Ishikawa (cell line): ENCODE measurements at regions not wholly inside any gene's neighbourhood (a gene's known extent, or its start where the extent isn't known, plus 50 kb on each side); places are given as distances from the start of the nearest gene placed in this dataset.

Experiments
- CEBPB ChIP-seq: IDR thresholded peaks from 2 replicates; pipeline ENCODE4 v1.6.1; 2012
- CREB1 ChIP-seq: IDR thresholded peaks from 2 replicates; pipeline ENCODE4 v1.6.1; 2012; ENCODE audit warnings: low read depth
- EGR1 ChIP-seq: IDR thresholded peaks from 2 replicates; pipeline ENCODE4 v1.6.1; 2012
- EP300 ChIP-seq: IDR thresholded peaks from 2 replicates; pipeline ENCODE4 v1.6.1; 2012; ENCODE audit warnings: borderline replicate concordance
- FOXM1 ChIP-seq: IDR thresholded peaks from 2 replicates; pipeline ENCODE4 v1.6.1; 2012; ENCODE audit warnings: low read depth, borderline replicate concordance
- MAX ChIP-seq: IDR thresholded peaks from 2 replicates; pipeline ENCODE4 v1.6.1; 2012
- NFIC ChIP-seq: IDR thresholded peaks from 2 replicates; pipeline ENCODE4 v1.6.1; 2012
- RAD21 ChIP-seq: IDR thresholded peaks from 2 replicates; pipeline ENCODE4 v1.6.1; 2012; ENCODE audit warnings: low read depth
- TAF1 ChIP-seq: IDR thresholded peaks from 2 replicates; pipeline ENCODE4 v1.6.1; 2012; ENCODE audit warnings: low read depth, mild to moderate bottlenecking
- TCF12 ChIP-seq: IDR thresholded peaks from 2 replicates; pipeline ENCODE4 v1.6.1; 2012; ENCODE audit warnings: low read depth
- TEAD4 ChIP-seq: IDR thresholded peaks from 2 replicates; pipeline ENCODE4 v1.6.1; 2012
- USF1 ChIP-seq: IDR thresholded peaks from 2 replicates; pipeline ENCODE4 v1.6.1; 2012
- YY1 ChIP-seq: IDR thresholded peaks from 2 replicates; pipeline ENCODE4 v1.6.1; 2012; ENCODE audit warnings: low read depth
- ZBTB7A ChIP-seq: IDR thresholded peaks from 2 replicates; pipeline ENCODE4 v1.6.1; 2012; ENCODE audit warnings: low read depth
- TF ChIP-seq, protein P1 (sequence below): IDR thresholded peaks from 2 replicates; pipeline ENCODE4 v1.6.1; 2012; ENCODE audit warnings: low read depth, mild to moderate bottlenecking

GRCh38 chr21:31445137-31445536 is 101.1 kb upstream of the TIAM1 start:
- TF ChIP-seq EP300 (no peak), TEAD4 (no peak), CEBPB (no peak), ZBTB7A (no peak), USF1 (no peak), YY1 (no peak), FOXM1 (no peak), EGR1 (no peak), NFIC (no peak), RAD21 (no peak), MAX (no peak), TAF1 (no peak), CREB1 (no peak), TCF12 (no peak)
- TF ChIP-seq, protein P1, sequence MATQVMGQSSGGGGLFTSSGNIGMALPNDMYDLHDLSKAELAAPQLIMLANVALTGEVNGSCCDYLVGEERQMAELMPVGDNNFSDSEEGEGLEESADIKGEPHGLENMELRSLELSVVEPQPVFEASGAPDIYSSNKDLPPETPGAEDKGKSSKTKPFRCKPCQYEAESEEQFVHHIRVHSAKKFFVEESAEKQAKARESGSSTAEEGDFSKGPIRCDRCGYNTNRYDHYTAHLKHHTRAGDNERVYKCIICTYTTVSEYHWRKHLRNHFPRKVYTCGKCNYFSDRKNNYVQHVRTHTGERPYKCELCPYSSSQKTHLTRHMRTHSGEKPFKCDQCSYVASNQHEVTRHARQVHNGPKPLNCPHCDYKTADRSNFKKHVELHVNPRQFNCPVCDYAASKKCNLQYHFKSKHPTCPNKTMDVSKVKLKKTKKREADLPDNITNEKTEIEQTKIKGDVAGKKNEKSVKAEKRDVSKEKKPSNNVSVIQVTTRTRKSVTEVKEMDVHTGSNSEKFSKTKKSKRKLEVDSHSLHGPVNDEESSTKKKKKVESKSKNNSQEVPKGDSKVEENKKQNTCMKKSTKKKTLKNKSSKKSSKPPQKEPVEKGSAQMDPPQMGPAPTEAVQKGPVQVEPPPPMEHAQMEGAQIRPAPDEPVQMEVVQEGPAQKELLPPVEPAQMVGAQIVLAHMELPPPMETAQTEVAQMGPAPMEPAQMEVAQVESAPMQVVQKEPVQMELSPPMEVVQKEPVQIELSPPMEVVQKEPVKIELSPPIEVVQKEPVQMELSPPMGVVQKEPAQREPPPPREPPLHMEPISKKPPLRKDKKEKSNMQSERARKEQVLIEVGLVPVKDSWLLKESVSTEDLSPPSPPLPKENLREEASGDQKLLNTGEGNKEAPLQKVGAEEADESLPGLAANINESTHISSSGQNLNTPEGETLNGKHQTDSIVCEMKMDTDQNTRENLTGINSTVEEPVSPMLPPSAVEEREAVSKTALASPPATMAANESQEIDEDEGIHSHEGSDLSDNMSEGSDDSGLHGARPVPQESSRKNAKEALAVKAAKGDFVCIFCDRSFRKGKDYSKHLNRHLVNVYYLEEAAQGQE, result no peak

DNA sequence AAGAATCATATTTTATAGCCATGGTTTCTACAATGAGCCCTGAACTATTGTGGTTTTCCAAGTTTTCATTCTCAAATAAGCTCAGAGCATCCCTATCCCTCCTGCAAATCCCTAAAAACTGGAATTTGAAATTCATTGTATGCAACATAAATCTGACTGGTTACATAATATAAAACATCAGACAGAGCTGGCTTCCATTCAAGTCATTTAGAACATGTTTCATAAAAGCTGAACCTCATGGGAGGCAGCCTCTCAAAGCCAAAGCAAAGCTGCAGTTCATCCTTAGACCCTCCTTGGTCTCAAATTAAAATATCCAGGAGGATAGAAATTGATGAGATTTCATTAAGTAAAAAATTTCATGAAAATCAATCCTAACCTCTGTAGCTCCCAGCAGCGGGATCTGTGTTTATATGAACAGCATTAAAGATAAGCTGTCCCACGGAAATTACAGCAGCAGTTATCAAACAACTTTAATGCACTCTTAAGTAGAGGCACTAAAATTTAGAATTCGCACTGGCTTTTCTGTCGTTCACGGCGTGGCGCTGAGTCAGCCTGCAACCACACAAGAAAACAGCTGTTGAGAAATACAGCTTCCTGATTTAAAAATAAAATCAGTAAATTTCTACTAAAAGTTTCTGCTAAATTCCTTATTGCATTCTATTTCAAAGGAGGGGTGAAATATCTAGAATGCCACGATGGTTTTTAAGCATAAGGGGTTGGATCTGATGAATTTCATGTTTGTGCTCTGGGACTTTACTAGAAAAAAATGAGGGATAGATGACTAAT is 99.9 kb upstream of the TIAM1 start:
- TF ChIP-seq RAD21, result no peak

DNA sequence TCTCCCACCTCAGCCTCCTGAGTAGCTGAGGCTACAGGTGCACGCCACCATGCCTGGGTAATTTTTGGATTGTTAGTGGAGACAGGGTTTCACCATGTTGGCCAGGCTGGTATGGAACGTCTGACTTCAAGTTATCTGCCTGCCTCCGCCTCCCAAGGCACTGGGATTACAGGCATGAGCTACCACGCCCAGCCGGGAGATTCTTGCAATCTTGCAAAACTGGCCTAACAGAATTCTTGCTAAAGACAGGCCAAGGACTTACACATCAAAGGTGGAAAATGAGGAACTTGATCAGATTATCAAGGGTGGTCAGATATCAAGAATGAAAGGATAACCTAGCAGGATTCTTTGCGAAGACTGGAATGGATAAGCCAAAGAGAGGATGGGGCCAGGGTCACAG is 98.3 kb upstream of the TIAM1 start:
- no peak for TF ChIP-seq TCF12
- TF ChIP-seq ZBTB7A, result no peak
- no peak for TF ChIP-seq MAX
- TF ChIP-seq, protein P1, result no peak
- TF ChIP-seq NFIC, result no peak
- no peak for TF ChIP-seq TAF1
- TF ChIP-seq FOXM1, result no peak
- TF ChIP-seq EP300, result no peak
- no peak for TF ChIP-seq USF1
- TF ChIP-seq RAD21, result no peak
- TF ChIP-seq EGR1, result no peak
- no peak for TF ChIP-seq TEAD4
- TF ChIP-seq CEBPB, result no peak
- TF ChIP-seq CREB1, result no peak
- TF ChIP-seq YY1, result no peak

- no peak for TF ChIP-seq FOXM1
- TF ChIP-seq ZBTB7A, result no peak
- TF ChIP-seq YY1, result no peak
- TF ChIP-seq NFIC, result no peak
- TF ChIP-seq TAF1, result no peak
- TF ChIP-seq TEAD4, result no peak
- TF ChIP-seq, protein P1, result no peak
- TF ChIP-seq CEBPB, result no peak
- no peak for TF ChIP-seq TCF12
- TF ChIP-seq EP300, result no peak
- TF ChIP-seq MAX, result no peak
- TF ChIP-seq USF1, result no peak
- no peak for TF ChIP-seq CREB1
- TF ChIP-seq EGR1, result no peak
- TF ChIP-seq RAD21, result no peak
Measured at GRCh38 chr21:31429506-31429905, 85.4 kb upstream of the TIAM1 start.
